H9 (cell line): ENCODE measurements at regions not wholly inside any gene's neighbourhood (a gene's known extent, or its start where the extent isn't known, plus 50 kb on each side); places are given as distances from the start of the nearest gene placed in this dataset.

ENCODE experiments used
- DNase-seq: peaks from one replicate; pipeline ENCODE4 v3.0.0-alpha.2; 2017
- H2AFZ ChIP-seq: one replicate; pipeline ENCODE4 v1.6.1; 2013; ENCODE audit warnings: mild to moderate bottlenecking, low read length, control low read depth, moderate library complexity
- H2AK5ac ChIP-seq: 2 replicates; pipeline ENCODE4 v1.6.1; 2013; ENCODE audit warnings: low read length, control low read depth, mixed read lengths; ENCODE audit not compliant: insufficient read length
- H2BK120ac ChIP-seq: one replicate; pipeline ENCODE4 v1.6.1; 2013; ENCODE audit warnings: low read depth, mild to moderate bottlenecking, low read length, control low read depth, inconsistent platforms; ENCODE audit not compliant: poor library complexity, severe bottlenecking
- H2BK12ac ChIP-seq: 2 replicates; pipeline ENCODE4 v1.6.1; 2013; ENCODE audit warnings: low read length, control low read depth, mixed read lengths, low read depth; ENCODE audit not compliant: insufficient read length
- H2BK15ac ChIP-seq: 2 replicates; pipeline ENCODE4 v1.6.1; 2013; ENCODE audit warnings: low read depth, low read length, control low read depth
- H2BK20ac ChIP-seq: one replicate; pipeline ENCODE4 v1.6.1; 2013; ENCODE audit warnings: low read depth, mild to moderate bottlenecking, low read length, control low read depth, inconsistent platforms; ENCODE audit not compliant: poor library complexity, severe bottlenecking
- H2BK5ac ChIP-seq: 2 replicates; pipeline ENCODE4 v1.6.1; 2013; ENCODE audit warnings: low read length, control low read depth, mixed read lengths; ENCODE audit not compliant: insufficient read length
- H3K14ac ChIP-seq: 2 replicates; pipeline ENCODE4 v1.6.1; 2013; ENCODE audit warnings: low read length, control low read depth; ENCODE audit not compliant: insufficient read depth
- H3K18ac ChIP-seq: 2 replicates; pipeline ENCODE4 v1.6.1; 2013; ENCODE audit warnings: low read depth, mild to moderate bottlenecking, mixed read lengths, low read length, control low read depth; ENCODE audit not compliant: insufficient read length
- H3K23ac ChIP-seq: 2 replicates; pipeline ENCODE4 v1.6.1; 2013; ENCODE audit warnings: low read length, control low read depth, mixed read lengths, low read depth; ENCODE audit not compliant: insufficient read length
- H3K23me2 ChIP-seq: 2 replicates; pipeline ENCODE4 v1.6.1; 2013; ENCODE audit warnings: low read depth, mild to moderate bottlenecking, mixed read lengths, low read length, control low read depth; ENCODE audit not compliant: insufficient read length, poor library complexity, severe bottlenecking
- H3K27ac ChIP-seq: 2 replicates; pipeline ENCODE4 v1.5.1; 2013; ENCODE audit warnings: low read length, control low read depth, mixed read lengths, low read depth; ENCODE audit not compliant: insufficient read length
- H3K27me3 ChIP-seq: 2 replicates; pipeline ENCODE4 v1.6.1; 2013; ENCODE audit warnings: low read length, control low read depth, inconsistent platforms; ENCODE audit not compliant: insufficient read depth
- H3K4ac ChIP-seq: 2 replicates; pipeline ENCODE4 v1.6.1; 2013; ENCODE audit warnings: low read depth, mild to moderate bottlenecking, control low read depth, inconsistent platforms, low read length, moderate library complexity
- H3K4me1 ChIP-seq: 2 replicates; pipeline ENCODE4 v1.6.1; 2013; ENCODE audit warnings: low read length, control low read depth, inconsistent platforms; ENCODE audit not compliant: insufficient read depth
- H3K4me2 ChIP-seq: 2 replicates; pipeline ENCODE4 v1.6.1; 2013; ENCODE audit warnings: low read length, control low read depth, mixed read lengths; ENCODE audit not compliant: insufficient read length, insufficient read depth
- H3K56ac ChIP-seq: 2 replicates; pipeline ENCODE4 v1.6.1; 2013; ENCODE audit warnings: low read depth, mild to moderate bottlenecking, mixed read lengths, low read length, control low read depth; ENCODE audit not compliant: insufficient read length
- H3K79me1 ChIP-seq: 2 replicates; pipeline ENCODE4 v1.6.1; 2013; ENCODE audit warnings: low read depth, mild to moderate bottlenecking, moderate library complexity, low read length, control low read depth, inconsistent platforms; ENCODE audit not compliant: insufficient read depth, poor library complexity, severe bottlenecking
- H3K79me2 ChIP-seq: 2 replicates; pipeline ENCODE4 v1.6.1; 2013; ENCODE audit warnings: low read length, control low read depth, inconsistent platforms; ENCODE audit not compliant: insufficient read depth
- H3K9ac ChIP-seq: 2 replicates; pipeline ENCODE4 v1.6.1; 2013; ENCODE audit warnings: low read length, control low read depth, mixed read lengths; ENCODE audit not compliant: insufficient read length; ENCODE audit errors: extremely low read depth
- H3K9me3 ChIP-seq: one replicate; pipeline ENCODE4 v1.6.1; 2013; ENCODE audit warnings: low read depth, low read length, inconsistent platforms; ENCODE audit not compliant: control insufficient read depth
- H3T11ph ChIP-seq: one replicate; pipeline ENCODE4 v1.6.1; 2013; ENCODE audit warnings: mild to moderate bottlenecking, low read length, control low read depth, inconsistent platforms
- H4K20me1 ChIP-seq: one replicate; pipeline ENCODE4 v1.6.1; 2013; ENCODE audit not compliant: control insufficient read depth, insufficient read length, insufficient read depth
- H4K5ac ChIP-seq: 2 replicates; pipeline ENCODE4 v1.6.1; 2013; ENCODE audit warnings: low read depth, mild to moderate bottlenecking, mixed read lengths, low read length, control low read depth; ENCODE audit not compliant: insufficient read length
- H4K8ac ChIP-seq: replicated peaks from 2 replicates; pipeline ENCODE4 v1.6.1; 2013; ENCODE audit warnings: low read length, control low read depth, mixed read lengths, low read depth; ENCODE audit not compliant: insufficient read length
- H4K91ac ChIP-seq: 2 replicates; pipeline ENCODE4 v1.6.1; 2013; ENCODE audit warnings: low read depth, mild to moderate bottlenecking, moderate library complexity, mixed read lengths, low read length, control low read depth; ENCODE audit not compliant: insufficient read length
- H3K27ac Mint-ChIP-seq, 3 experiments: 2 replicates in 2 of 3; 3 replicates in 1 of 3; pipeline ENCODE4 v1.8.0; 2020 to 2021; ENCODE audit warnings: mixed read lengths in 3 of 3, mild to moderate bottlenecking in 1 of 3, moderate library complexity in 1 of 3
- H3K27me3 Mint-ChIP-seq: 2 replicates; pipeline ENCODE4 v1.8.0; 2021; ENCODE audit warnings: low read depth, mild to moderate bottlenecking, moderate library complexity, mixed read lengths
- H3K36me3 Mint-ChIP-seq, 3 experiments: 2 replicates in 2 of 3; 3 replicates in 1 of 3; pipeline ENCODE4 v1.8.0; 2020 to 2021; ENCODE audit warnings: low read depth in 3 of 3, mixed read lengths in 3 of 3; ENCODE audit not compliant: insufficient read depth in 1 of 3
- H3K4me1 Mint-ChIP-seq, 2 experiments: 2 replicates each; pipeline ENCODE4 v1.8.0; 2020; ENCODE audit warnings: mixed read lengths in 2 of 2
- H3K4me3 Mint-ChIP-seq, 2 experiments: 2 replicates in 1 of 2; 3 replicates in 1 of 2; pipeline ENCODE4 v1.8.0; 2020 to 2021; ENCODE audit warnings: mild to moderate bottlenecking in 2 of 2, mixed read lengths in 2 of 2, moderate library complexity in 1 of 2
- H3K9me3 Mint-ChIP-seq, 2 experiments: 2 replicates in 1 of 2; 3 replicates in 1 of 2; pipeline ENCODE4 v1.8.0; 2020; ENCODE audit warnings: mild to moderate bottlenecking in 2 of 2, mixed read lengths in 2 of 2, moderate library complexity in 1 of 2
- CTCF ChIP-seq: fragments of 200-600 bp; sonication (generic); conservative IDR thresholded peaks from 3 replicates; pipeline ENCODE4 v1.8.0; 2021; ENCODE audit warnings: antibody characterized with exemption, mild to moderate bottlenecking
- WGBS: extraction: QIAGEN DNeasy Blood & Tissue Kit; methylation state at CpG from one replicate; pipeline ENCODE4 v1.1.7; 2013; ENCODE audit warnings: missing lambda C conversion rate, low lambda C conversion rate, mixed read lengths; ENCODE audit not compliant: insufficient read length; ENCODE audit errors: extremely low coverage; 5-methylcytosine and 5-hydroxymethylcytosine counted together

- H3T11ph ChIP-seq, result no peak overlapping the region
- Mint-ChIP-seq H3K36me3 (no peaks in the 10 kb centered on the region), H3K4me3 (no peak overlapping the region), H3K9me3 (no peaks in the 10 kb centered on the region; a peak in 1 of 5 replicates), H3K27ac (no peak overlapping the region), H3K4me1 (peaks cover under 1 to 2% of the 10 kb centered on the region in 2 experiments; a peak in 2 of 4 replicates), H3K27me3 (no peaks in the 10 kb centered on the region)
- no peak for DNase-seq
- no CpG with 5 or more reads among the region's 2 CpGs for WGBS
- H2BK12ac ChIP-seq, result no peak overlapping the region
- H3K79me2 ChIP-seq, result no peaks in the 10 kb centered on the region
- H3K23ac ChIP-seq, result no peak overlapping the region
- no peak for TF ChIP-seq CTCF
- no peak overlapping the region for H3K4ac ChIP-seq
- no peak overlapping the region for H2BK120ac ChIP-seq
- no peak overlapping the region for H2AK5ac ChIP-seq
- H3K18ac ChIP-seq, result no peak overlapping the region
- no peak overlapping the region for H4K91ac ChIP-seq
- H3K56ac ChIP-seq, result no peak overlapping the region
- no peaks in the 10 kb centered on the region for H3K23me2 ChIP-seq
- no peaks in the 10 kb centered on the region for H3K4me1 ChIP-seq
- H3K27ac ChIP-seq, result no peak overlapping the region
- H2BK20ac ChIP-seq, result no peak overlapping the region
- H2BK5ac ChIP-seq, result no peak overlapping the region
- no peak overlapping the region for H3K14ac ChIP-seq
- no peak overlapping the region for H4K5ac ChIP-seq
- H3K79me1 ChIP-seq, result no peaks in the 10 kb centered on the region
- no peak overlapping the region for H2BK15ac ChIP-seq
- no peak overlapping the region for H3K4me2 ChIP-seq
- H3K9me3 ChIP-seq, result no peaks in the 10 kb centered on the region
- no peak overlapping the region for H3K9ac ChIP-seq
- H3K27me3 ChIP-seq, result no peaks in the 10 kb centered on the region
- no peak overlapping the region for H4K8ac ChIP-seq
- no peak overlapping the region for H2AFZ ChIP-seq
- H4K20me1 ChIP-seq, result no peaks in the 10 kb centered on the region
These were observed 183.4 kb upstream of the THRB start for GRCh38 chr3:24678021-24678420.
